ENCODE measurements at regions not wholly inside any gene's neighbourhood (a gene's known extent, or its start where the extent isn't known, plus 50 kb on each side); places are given as distances from the start of the nearest gene placed in this dataset.

GRCh38 chr13:65868099-65868498 lies 1362.0 kb downstream of the PCDH9 start:
- ChIA-PET CTCF (no interaction called here), POLR2A (no interaction called here)
- ATAC-seq (no peak), DNase-seq (ENCODE audit: low spot score) (no peak)
- Mint-ChIP-seq H3K36me3 (no peaks in the 10 kb centered on the region), H3K4me3 (no peak overlapping the region), H3K27ac (no peak overlapping the region), H3K4me1 (no peaks in the 10 kb centered on the region), H3K27me3 (ENCODE audit: low read depth) (no peaks in the 10 kb centered on the region), H3K9me3 (peaks cover 3% of the 10 kb centered on the region; the same call in 1 of the 2 replicates)
- TF ChIP-seq ARID4B (CRISPR knock-in tag; IDR thresholded peaks at IDR 0.05; ENCODE audit: borderline replicate concordance) (no peak), ZNF219 (CRISPR knock-in tag; IDR thresholded peaks at IDR 0.05; ENCODE audit: borderline replicate concordance) (no peak), ATF6 (CRISPR knock-in tag; IDR thresholded peaks at IDR 0.05) (no peak), TEAD1 (CRISPR knock-in tag; IDR thresholded peaks at IDR 0.05) (no peak), STAT6 (CRISPR knock-in tag; conservative IDR thresholded peaks at IDR 0.05; ENCODE audit: low read depth) (no peak), NR3C1 (CRISPR knock-in tag; conservative IDR thresholded peaks at IDR 0.05; ENCODE audit: low read depth) (no peak), NFATC4 (CRISPR knock-in tag; IDR thresholded peaks at IDR 0.05) (no peak), USF1 (CRISPR knock-in tag; IDR thresholded peaks at IDR 0.05) (no peak), ERG (CRISPR knock-in tag; IDR thresholded peaks at IDR 0.05) (no peak), ZNF317 (CRISPR knock-in tag; IDR thresholded peaks at IDR 0.05; ENCODE audit: borderline replicate concordance, low read depth) (no peak), PRDM15 (CRISPR knock-in tag; IDR thresholded peaks at IDR 0.05) (no peak), NFYB (CRISPR knock-in tag; conservative IDR thresholded peaks at IDR 0.05; ENCODE audit: low read depth) (no peak)
